ENCODE measurements at regions not wholly inside any gene's neighbourhood (a gene's known extent, or its start where the extent isn't known, plus 50 kb on each side); places are given as distances from the start of the nearest gene placed in this dataset.

GRCh38 chr3:187963677-187964385 lies 190.1 kb upstream of the LPP start:
- Histone ChIP-seq H3K4me3 (no peak overlapping the region), H3K36me3 (ENCODE audit: low read depth) (no peaks in the 10 kb centered on the region), H3K9me3 (ENCODE audit: insufficient read depth, low read depth) (no peaks in the 10 kb centered on the region), H3K9me2 (ENCODE audit: insufficient read depth) (no peaks in the 10 kb centered on the region), H4K20me1 (ENCODE audit: insufficient read depth) (no peaks in the 10 kb centered on the region), H3K79me2 (ENCODE audit: low read depth) (no peaks in the 10 kb centered on the region), H2AFZ (no peak overlapping the region; the same call in 1 of the 2 replicates), H3K27ac (no peak overlapping the region), H3K4me1 (replicated peaks; ENCODE audit: insufficient read depth) (peaks cover 45% of the 10 kb centered on the region), H3F3A (ENCODE audit: insufficient read depth, low read depth) (peaks cover 12% of the 10 kb centered on the region; the same call in 1 of the 2 replicates), H3K27me3 (ENCODE audit: insufficient read depth, low read depth) (no peaks in the 10 kb centered on the region), H3K4me2 (no peak overlapping the region)
- TF ChIP-seq CTCF (conservative IDR thresholded peaks at IDR 0.05) (no peak), EZH2 (IDR thresholded peaks at IDR 0.05; ENCODE audit: low read depth) (no peak)
- ChIA-PET CTCF (no interaction called here), POLR2A (ENCODE audit: unreplicated experiment) (interaction anchor here (0.6 kb wide), 1 partner anchor 87 kb away, joined by 4 read pairs; no protein-coding TSS in a partner anchor)
- no TSS peak for BruUV-seq (replicated peaks)
- intact Hi-C loops (cut with micrococcal nuclease; ENCODE audit: unreplicated experiment): no loop called here
- no peak for DNase-seq

GRCh38 chr3:187964760-187965159 lies 189.2 kb upstream of the LPP start:
- no peak for TF ChIP-seq CTCF (conservative IDR thresholded peaks at IDR 0.05)
- no peak for TF ChIP-seq EZH2 (IDR thresholded peaks at IDR 0.05; ENCODE audit: low read depth)
- no peak overlapping the region for H2AFZ ChIP-seq
- CTCF ChIA-PET: no interaction called here

DNA sequence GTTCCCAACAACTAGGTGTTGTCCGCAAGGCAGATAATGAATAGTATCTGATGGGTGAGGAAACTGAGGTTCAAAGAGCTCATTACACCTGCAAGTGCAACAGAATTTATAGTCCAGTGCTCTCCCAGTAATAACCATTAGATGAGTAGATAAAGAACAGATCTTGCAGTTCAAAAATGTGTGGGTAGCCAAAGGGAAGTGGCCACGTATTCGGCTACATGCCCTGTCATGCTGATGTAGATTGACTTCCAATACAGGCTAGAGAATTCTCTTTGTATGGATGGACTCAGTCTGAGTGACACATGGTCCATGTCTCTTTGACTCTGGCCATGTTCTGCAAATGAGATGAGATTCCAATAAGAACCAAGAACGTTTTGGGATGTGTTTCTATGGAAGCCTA lies 187.9 kb upstream of the LPP start:
- Histone ChIP-seq H2AFZ (no peak overlapping the region), H3K4me3 (no peak overlapping the region), H4K20me1 (ENCODE audit: insufficient read depth) (no peaks in the 10 kb centered on the region), H3K79me2 (ENCODE audit: low read depth) (no peaks in the 10 kb centered on the region), H3K9me2 (ENCODE audit: insufficient read depth) (0 out of 2 replicates have a peak, but pooled peaks cover 6% of the 10 kb centered on the region), H3K27me3 (ENCODE audit: insufficient read depth, low read depth) (no peaks in the 10 kb centered on the region), H3F3A (ENCODE audit: insufficient read depth, low read depth) (peaks cover 12% of the 10 kb centered on the region; the same call in 1 of the 2 replicates), H3K4me1 (replicated peaks; ENCODE audit: insufficient read depth) (peaks cover 68% of the 10 kb centered on the region), H3K4me2 (no peak overlapping the region), H3K27ac (no peak overlapping the region), H3K36me3 (ENCODE audit: low read depth) (no peaks in the 10 kb centered on the region), H3K9me3 (ENCODE audit: insufficient read depth, low read depth) (no peaks in the 10 kb centered on the region)
- no peak for DNase-seq
- POLR2A ChIA-PET (ENCODE audit: unreplicated experiment): no interaction called here
- TF ChIP-seq EZH2 (IDR thresholded peaks at IDR 0.05; ENCODE audit: low read depth): no peak
- TF ChIP-seq CTCF (conservative IDR thresholded peaks at IDR 0.05): no peak
- intact Hi-C loops (cut with micrococcal nuclease; ENCODE audit: unreplicated experiment): no loop called here
- CTCF ChIA-PET: no interaction called here
- BruUV-seq (replicated peaks): no TSS peak

More at GRCh38 chr3:187964760-187965159, 189.2 kb upstream of the LPP start:
- Histone ChIP-seq H3K9me2 (ENCODE audit: insufficient read depth) (0 out of 2 replicates have a peak, but pooled peaks cover 6% of the 10 kb centered on the region), H3K36me3 (ENCODE audit: low read depth) (no peaks in the 10 kb centered on the region), H3K4me3 (no peak overlapping the region), H3K4me2 (peak overlapping the region; percentile 16), H3K4me1 (replicated peaks; ENCODE audit: insufficient read depth) (peaks cover 55% of the 10 kb centered on the region), H3K9me3 (ENCODE audit: insufficient read depth, low read depth) (no peaks in the 10 kb centered on the region), H3K79me2 (ENCODE audit: low read depth) (no peaks in the 10 kb centered on the region), H3K27ac (no peak overlapping the region), H4K20me1 (ENCODE audit: insufficient read depth) (no peaks in the 10 kb centered on the region), H3K27me3 (ENCODE audit: insufficient read depth, low read depth) (no peaks in the 10 kb centered on the region), H3F3A (ENCODE audit: insufficient read depth, low read depth) (peaks cover 12% of the 10 kb centered on the region; the same call in 1 of the 2 replicates)
- POLR2A ChIA-PET (ENCODE audit: unreplicated experiment): no interaction called here
- DNase-seq: peak in 1 of 2 experiments; percentile 48
- no TSS peak for BruUV-seq (replicated peaks)
- intact Hi-C loops (cut with micrococcal nuclease; ENCODE audit: unreplicated experiment): no loop called here

Data from PC-9 (cell line).